IPS-20b (cell line): ENCODE measurements at regions not wholly inside any gene's neighbourhood (a gene's known extent, or its start where the extent isn't known, plus 50 kb on each side); places are given as distances from the start of the nearest gene placed in this dataset.
"Not testable (repeated sequence)": the region's sequence is repeated elsewhere in the genome, so short reads cannot be mapped to it uniquely, and the experiment has no call there.

Source experiments
- H3K27ac ChIP-seq: one replicate; pipeline ENCODE4 v1.5.1; 2013; ENCODE audit warnings: low read length
- H3K27me3 ChIP-seq: 2 replicates; pipeline ENCODE4 v1.6.1; 2013; ENCODE audit warnings: mild to moderate bottlenecking, low read length, inconsistent platforms; ENCODE audit not compliant: insufficient read depth
- H3K36me3 ChIP-seq: 2 replicates; pipeline ENCODE4 v1.6.1; 2013; ENCODE audit warnings: low read depth, mild to moderate bottlenecking, inconsistent platforms, low read length, moderate library complexity; ENCODE audit not compliant: insufficient read depth
- H3K4me1 ChIP-seq: 2 replicates; pipeline ENCODE4 v1.6.1; 2013; ENCODE audit warnings: mild to moderate bottlenecking, control low read depth, inconsistent platforms, low read length, moderate library complexity; ENCODE audit not compliant: insufficient read depth
- H3K4me3 ChIP-seq: 2 replicates; pipeline ENCODE4 v1.5.1; 2013; ENCODE audit warnings: mild to moderate bottlenecking, low read length, inconsistent platforms
- H3K9ac ChIP-seq: 2 replicates; pipeline ENCODE4 v1.6.1; 2013; ENCODE audit warnings: low read depth, mild to moderate bottlenecking, inconsistent platforms, low read length, moderate library complexity
- H3K9me3 ChIP-seq: 2 replicates; pipeline ENCODE4 v1.6.1; 2013; ENCODE audit warnings: mild to moderate bottlenecking, low read depth, low read length, inconsistent platforms; ENCODE audit not compliant: insufficient read depth

- H3K36me3 ChIP-seq, result no peaks in the 10 kb centered on the region
- H3K4me1 ChIP-seq, result no peaks in the 10 kb centered on the region
- no peaks in the 10 kb centered on the region for H3K9me3 ChIP-seq
- H3K27me3 ChIP-seq, result no peaks in the 10 kb centered on the region
- no peak overlapping the region for H3K9ac ChIP-seq
- no peak overlapping the region for H3K4me3 ChIP-seq
- no peak overlapping the region for H3K27ac ChIP-seq
These were observed 115.6 kb downstream of the CTAGE1 start for GRCh38 chr18:22302144-22302543.

GRCh38 chr18:22300665-22301636 lies 116.8 kb downstream of the CTAGE1 start:
- H3K4me3 ChIP-seq, result no peak overlapping the region
- no peaks in the 10 kb centered on the region for H3K4me1 ChIP-seq
- no peaks in the 10 kb centered on the region for H3K27me3 ChIP-seq
- H3K9ac ChIP-seq, result no peak overlapping the region
- H3K36me3 ChIP-seq, result no peaks in the 10 kb centered on the region
- H3K27ac ChIP-seq, result no peak overlapping the region
- no peaks in the 10 kb centered on the region for H3K9me3 ChIP-seq

- H3K27ac ChIP-seq, result no peak overlapping the region
These were observed 120.7 kb downstream of the CTAGE1 start for GRCh38 chr18:22297008-22297407.

GRCh38 chr18:22296304-22296703 lies 121.4 kb downstream of the CTAGE1 start:
- Histone ChIP-seq H3K27me3 (no peaks in the 10 kb centered on the region), H3K9ac (no peak overlapping the region), H3K27ac (no peak overlapping the region), H3K4me1 (no peaks in the 10 kb centered on the region), H3K4me3 (no peak overlapping the region), H3K9me3 (no peaks in the 10 kb centered on the region), H3K36me3 (no peaks in the 10 kb centered on the region)

More at GRCh38 chr18:22297008-22297407, 120.7 kb downstream of the CTAGE1 start:
- Histone ChIP-seq H3K4me1 (no peaks in the 10 kb centered on the region), H3K4me3 (no peak overlapping the region), H3K9ac (no peak overlapping the region), H3K9me3 (no peaks in the 10 kb centered on the region), H3K27me3 (no peaks in the 10 kb centered on the region), H3K36me3 (no peaks in the 10 kb centered on the region)

GRCh38 chr18:22293417-22293816 lies 124.0 kb downstream of the GATA6 start:
- no peak overlapping the region for H3K4me3 ChIP-seq
- no peak overlapping the region for H3K9ac ChIP-seq
- no peaks in the 10 kb centered on the region for H3K27me3 ChIP-seq
- H3K27ac ChIP-seq, result no peak overlapping the region
- no peaks in the 10 kb centered on the region for H3K36me3 ChIP-seq
- no peaks in the 10 kb centered on the region for H3K9me3 ChIP-seq
- no peaks in the 10 kb centered on the region for H3K4me1 ChIP-seq

- Histone ChIP-seq H3K9me3 (no peaks in the 10 kb centered on the region), H3K4me1 (no peaks in the 10 kb centered on the region), H3K27me3 (no peaks in the 10 kb centered on the region), H3K9ac (no peak overlapping the region), H3K4me3 (no peak overlapping the region), H3K27ac (no peak overlapping the region), H3K36me3 (no peaks in the 10 kb centered on the region)
These were observed 120.6 kb downstream of the GATA6 start for GRCh38 chr18:22290004-22290403.

- H3K27ac ChIP-seq, result no peak overlapping the region
These were observed 117.2 kb downstream of the GATA6 start for GRCh38 chr18:22286585-22286984.

GRCh38 chr18:22285361-22286140 lies 116.2 kb downstream of the GATA6 start:
- no peak overlapping the region for H3K4me3 ChIP-seq
- no peaks in the 10 kb centered on the region for H3K9me3 ChIP-seq
- H3K36me3 ChIP-seq, result no peaks in the 10 kb centered on the region
- H3K4me1 ChIP-seq, result no peaks in the 10 kb centered on the region
- H3K27me3 ChIP-seq, result no peaks in the 10 kb centered on the region
- H3K9ac ChIP-seq, result no peak overlapping the region
- no peak overlapping the region for H3K27ac ChIP-seq

More at GRCh38 chr18:22286585-22286984, 117.2 kb downstream of the GATA6 start:
- Histone ChIP-seq H3K4me3 (no peak overlapping the region), H3K9ac (no peak overlapping the region), H3K4me1 (no peaks in the 10 kb centered on the region), H3K27me3 (no peaks in the 10 kb centered on the region), H3K9me3 (no peaks in the 10 kb centered on the region), H3K36me3 (no peaks in the 10 kb centered on the region)

GRCh38 chr18:22284581-22285360 lies 115.4 kb downstream of the GATA6 start:
- Histone ChIP-seq H3K36me3 (no peaks in the 10 kb centered on the region), H3K27me3 (no peaks in the 10 kb centered on the region), H3K9ac (no peak overlapping the region), H3K4me3 (no peak overlapping the region), H3K27ac (no peak overlapping the region), H3K9me3 (no peaks in the 10 kb centered on the region), H3K4me1 (no peaks in the 10 kb centered on the region)

- H3K27ac ChIP-seq, H3K27me3 ChIP-seq, H3K9ac ChIP-seq, H3K36me3 ChIP-seq, H3K9me3 ChIP-seq, H3K4me3 ChIP-seq, H3K4me1 ChIP-seq: not testable (repeated sequence)
These were observed 114.5 kb downstream of the GATA6 start for GRCh38 chr18:22283855-22284254.

- Histone ChIP-seq H3K9ac (no peak overlapping the region), H3K27ac (no peak overlapping the region), H3K4me3 (no peak overlapping the region), H3K9me3 (no peaks in the 10 kb centered on the region), H3K36me3 (no peaks in the 10 kb centered on the region), H3K27me3 (no peaks in the 10 kb centered on the region), H3K4me1 (no peaks in the 10 kb centered on the region)
These were observed 114.0 kb downstream of the GATA6 start for GRCh38 chr18:22283397-22283796.
